Transverse colon (tissue), 4 donors: ENCODE measurements at regions not wholly inside any gene's neighbourhood (a gene's known extent, or its start where the extent isn't known, plus 50 kb on each side); places are given as distances from the start of the nearest gene placed in this dataset.
A peak's percentile ranks its signal among the peaks of the same experiment; 100 is the strongest.
"Not testable (repeated sequence)": the region's sequence is repeated elsewhere in the genome, so short reads cannot be mapped to it uniquely, and the experiment has no call there.

Source experiments
- DNase-seq: peaks from one replicate; pipeline ENCODE4 v3.0.0-alpha.2; 2019
- H3K27ac ChIP-seq, 4 donors: fragments of 200-600 bp; sonication (generic); 2 replicates each; pipeline ENCODE4 v1.5.1; 2016 to 2018; ENCODE audit warnings: inconsistent platforms in 4 of 4
- H3K27me3 ChIP-seq: fragments of 200-600 bp; sonication (generic); 2 replicates; pipeline ENCODE4 v1.5.1; 2017; ENCODE audit warnings: inconsistent platforms
- H3K36me3 ChIP-seq, 4 donors: fragments of 200-600 bp; sonication (generic); 2 replicates each; pipeline ENCODE4 v1.5.1; 2017 to 2019; ENCODE audit warnings: inconsistent platforms in 4 of 4
- H3K4me1 ChIP-seq, 4 donors: fragments of 200-600 bp; sonication (generic); 2 replicates each; pipeline ENCODE4 v1.5.1; 2017 to 2020; ENCODE audit warnings: inconsistent platforms in 4 of 4
- H3K4me3 ChIP-seq, 4 donors: fragments of 200-600 bp; sonication (generic); 1 replicate in 1 of 4; 2 replicates in 3 of 4; pipeline versions ENCODE4 v1.5.1 to v1.6.1; 2017 to 2019; ENCODE audit warnings: inconsistent platforms in 4 of 4
- H3K9me3 ChIP-seq, 2 donors: fragments of 200-600 bp; sonication (generic); 2 replicates each; pipeline ENCODE4 v1.5.1; 2017 to 2019; ENCODE audit warnings: inconsistent platforms in 2 of 2
- EP300 ChIP-seq: sonication (generic); formaldehyde crosslinking; IDR thresholded peaks from one replicate; pipeline ENCODE4 v1.6.1; 2017; ENCODE audit warnings: antibody characterized with exemption, low read depth
- POLR2A ChIP-seq: fragments of 450-650 bp; IDR thresholded peaks from one replicate; pipeline ENCODE4 v1.6.1; 2016; ENCODE audit warnings: antibody characterized with exemption, mild to moderate bottlenecking, moderate library complexity
- POLR2AphosphoS5 ChIP-seq, 3 donors: sonication (generic); formaldehyde crosslinking; IDR thresholded peaks; one replicate each; pipeline ENCODE4 v1.6.1; 2016; ENCODE audit warnings: antibody characterized with exemption in 3 of 3
- WGBS, 2 donors: methylation state at CpG; one replicate each; pipeline ENCODE4 v1.1.5; 2018; ENCODE audit warnings: low coverage in 1 of 2; 5-methylcytosine and 5-hydroxymethylcytosine counted together
- in situ Hi-C, 4 donors: fragments of 200-750 bp; cut with MboI; loops; one replicate each; pipeline versions ENCODE4 v1.15.0 to v1.15.1; 2017; ENCODE audit warnings: low sequenced_read_pairs in 3 of 4, low pct_ligation_motif_present in 1 of 4, low pct_unique_long_range_greater_than_20kb in 1 of 4
- intact Hi-C: fragments of 100-400 bp; cut with DNase I; formaldehyde crosslinking; loops from one replicate; pipeline ENCODE4 v1.15.1; 2023; ENCODE audit warnings: low total_unique reads
- TF ChIP-seq, protein P1 (sequence below), 5 experiments: fragments of 200-600 bp in 3 of 5; fragments of 450-650 bp in 2 of 5; sonication (generic) in 3 of 5; IDR thresholded peaks; 1 replicate in 2 of 5; 2 replicates in 3 of 5; pipeline ENCODE4 v1.5.1; 2016 to 2017; ENCODE audit warnings: antibody characterized with exemption in 5 of 5, inconsistent platforms in 3 of 5, mild to moderate bottlenecking in 2 of 5, moderate library complexity in 1 of 5

GRCh38 chr12:14225064-14225463 lies 140.4 kb upstream of the ATF7IP start:
- no peaks in the 10 kb centered on the region for H3K36me3 ChIP-seq
- no peaks in the 10 kb centered on the region for H3K27me3 ChIP-seq
- no peak overlapping the region for H3K4me3 ChIP-seq
- intact Hi-C loops (no loop called here), in situ Hi-C loops (loop anchor here in 3 of 4 donors (25.0 kb wide), 2 partner anchors 387 to 437 kb away; no protein-coding TSS in a partner anchor)
- 86 to 90% methylated on average over 4 of the region's 4 CpGs for WGBS, 2 donors
- DNase-seq = no peak
- peaks cover 3% of the 10 kb centered on the region in 2 donors for H3K9me3 ChIP-seq
- no peak for TF ChIP-seq EP300
- no peak for TF ChIP-seq POLR2A
- TF ChIP-seq, protein P1, sequence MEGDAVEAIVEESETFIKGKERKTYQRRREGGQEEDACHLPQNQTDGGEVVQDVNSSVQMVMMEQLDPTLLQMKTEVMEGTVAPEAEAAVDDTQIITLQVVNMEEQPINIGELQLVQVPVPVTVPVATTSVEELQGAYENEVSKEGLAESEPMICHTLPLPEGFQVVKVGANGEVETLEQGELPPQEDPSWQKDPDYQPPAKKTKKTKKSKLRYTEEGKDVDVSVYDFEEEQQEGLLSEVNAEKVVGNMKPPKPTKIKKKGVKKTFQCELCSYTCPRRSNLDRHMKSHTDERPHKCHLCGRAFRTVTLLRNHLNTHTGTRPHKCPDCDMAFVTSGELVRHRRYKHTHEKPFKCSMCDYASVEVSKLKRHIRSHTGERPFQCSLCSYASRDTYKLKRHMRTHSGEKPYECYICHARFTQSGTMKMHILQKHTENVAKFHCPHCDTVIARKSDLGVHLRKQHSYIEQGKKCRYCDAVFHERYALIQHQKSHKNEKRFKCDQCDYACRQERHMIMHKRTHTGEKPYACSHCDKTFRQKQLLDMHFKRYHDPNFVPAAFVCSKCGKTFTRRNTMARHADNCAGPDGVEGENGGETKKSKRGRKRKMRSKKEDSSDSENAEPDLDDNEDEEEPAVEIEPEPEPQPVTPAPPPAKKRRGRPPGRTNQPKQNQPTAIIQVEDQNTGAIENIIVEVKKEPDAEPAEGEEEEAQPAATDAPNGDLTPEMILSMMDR (IDR thresholded peaks at IDR 0.05) = no peak
- no peak for TF ChIP-seq POLR2AphosphoS5 (IDR thresholded peaks at IDR 0.05)
- no peak overlapping the region for H3K27ac ChIP-seq
- H3K4me1 ChIP-seq = peaks cover 0 to under 1% (median 0%) of the 10 kb centered on the region in 4 donors

DNA sequence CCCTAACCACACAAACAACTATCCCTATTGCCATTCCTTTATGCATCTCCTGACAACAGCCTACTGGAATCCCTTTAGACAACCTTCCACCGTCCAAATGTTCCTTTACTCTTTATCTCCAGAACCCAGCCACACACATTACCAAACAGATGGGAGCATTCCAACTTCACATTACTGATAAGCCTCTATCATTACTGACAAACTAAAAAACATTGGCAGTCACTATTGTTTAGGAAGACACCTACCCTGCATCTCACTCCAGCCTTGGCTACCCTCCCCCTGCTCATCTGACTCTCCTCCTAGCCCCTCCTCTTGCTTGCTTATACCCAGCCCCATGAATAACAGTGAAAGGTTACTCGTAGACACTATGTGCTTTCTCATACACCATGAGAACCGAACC lies 130.3 kb upstream of the ATF7IP start:
- intact Hi-C loops (loop anchor here (10.0 kb wide), 1 partner anchor 390 kb away; no protein-coding TSS in a partner anchor), in situ Hi-C loops (loop anchor here (10.0 to 25.0 kb wide), 4 partner anchors 190 to 427 kb away; no protein-coding TSS in a partner anchor)
- H3K27me3 ChIP-seq, DNase-seq, H3K27ac ChIP-seq, H3K36me3 ChIP-seq, H3K4me1 ChIP-seq, H3K4me3 ChIP-seq: not testable (repeated sequence)
- WGBS, 2 donors = 54 to 59% methylated on average over 3 of the region's 3 CpGs
- H3K9me3 ChIP-seq = peaks cover 12 to 16% of the 10 kb centered on the region in 2 donors

GRCh38 chr12:14236641-14237040 lies 128.8 kb upstream of the ATF7IP start:
- H3K36me3 ChIP-seq, H3K9me3 ChIP-seq, DNase-seq, H3K4me3 ChIP-seq, H3K27ac ChIP-seq, H3K27me3 ChIP-seq, H3K4me1 ChIP-seq: not testable (repeated sequence)
- intact Hi-C loops (loop anchor here (10.0 kb wide), 1 partner anchor 388 kb away; no protein-coding TSS in a partner anchor), in situ Hi-C loops (loop anchor here (10.0 to 25.0 kb wide), 4 partner anchors 188 to 426 kb away; no protein-coding TSS in a partner anchor)
- WGBS, 2 donors = 91 to 92% methylated on average over 3 of the region's 3 CpGs

- Histone ChIP-seq H3K4me1 (peaks cover 0 to 8% (median 4%) of the 10 kb centered on the region in 4 donors), H3K27me3 (no peaks in the 10 kb centered on the region), H3K36me3 (no peaks in the 10 kb centered on the region), H3K4me3 (no peak overlapping the region), H3K27ac (no peak overlapping the region), H3K9me3 (peaks cover 13 to 15% of the 10 kb centered on the region in 2 donors)
- in situ Hi-C loops (loop anchor here (10.0 to 25.0 kb wide), 4 partner anchors 186 to 424 kb away; no protein-coding TSS in a partner anchor), intact Hi-C loops (loop anchor here (10.0 kb wide), 1 partner anchor 386 kb away; no protein-coding TSS in a partner anchor)
- no peak for TF ChIP-seq POLR2A
- TF ChIP-seq, protein P1 (IDR thresholded peaks at IDR 0.05) = peak; percentile 63 to 80 (median 71)
- DNase-seq = no peak
- 57 to 61% methylated on average over 8 of the region's 8 CpGs for WGBS, 2 donors
Observed at GRCh38 chr12:14238221-14238792, 127.2 kb upstream of the ATF7IP start.

DNA sequence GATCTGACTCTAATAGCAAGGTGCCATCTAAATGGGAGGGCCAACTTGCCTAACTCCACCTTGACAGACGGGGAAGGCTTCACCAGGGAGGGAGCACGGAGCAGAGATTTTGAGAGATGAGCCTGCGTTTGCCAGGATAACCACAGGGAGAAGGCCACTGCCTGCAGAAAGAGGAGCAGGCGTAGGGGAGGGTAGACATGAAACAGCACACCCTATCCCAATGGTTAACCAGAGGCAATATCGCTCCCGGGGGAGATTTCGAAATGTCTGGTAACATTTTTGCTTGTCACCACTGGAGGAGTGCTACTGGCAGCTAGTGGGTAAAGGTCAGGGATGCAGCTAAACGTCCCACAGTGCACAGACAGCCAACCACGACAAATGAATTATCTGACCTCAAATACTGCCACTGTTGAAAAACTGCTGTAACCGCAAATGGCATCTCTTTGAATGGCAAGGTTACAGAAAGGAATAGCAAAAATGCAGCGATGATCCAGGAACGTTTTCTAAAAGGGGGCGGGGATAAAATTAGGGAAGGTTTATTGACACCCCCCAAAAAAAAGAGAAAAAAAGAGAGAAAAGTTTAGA lies 126.0 kb upstream of the ATF7IP start:
- Histone ChIP-seq H3K4me3 (no peak overlapping the region), H3K4me1 (peaks cover 0 to 8% (median 4%) of the 10 kb centered on the region in 4 donors), H3K36me3 (no peaks in the 10 kb centered on the region), H3K27me3 (no peaks in the 10 kb centered on the region), H3K27ac (peak overlapping the region; percentile 28 to 54 (median 38)), H3K9me3 (peaks cover 16 to 24% of the 10 kb centered on the region in 2 donors)
- TF ChIP-seq, protein P1 (IDR thresholded peaks at IDR 0.05) = no peak
- TF ChIP-seq EP300 (no peak), POLR2AphosphoS5 (IDR thresholded peaks at IDR 0.05) (no peak), POLR2A (no peak)
- in situ Hi-C loops = loop anchor here (10.0 to 25.0 kb wide), 4 partner anchors 185 to 423 kb away; no protein-coding TSS in a partner anchor
- DNase-seq = no peak
- intact Hi-C loops = loop anchor here (10.0 kb wide), 1 partner anchor 385 kb away; no protein-coding TSS in a partner anchor
- WGBS, 2 donors = 53 to 58% methylated on average over 5 to 13 of the region's 13 CpGs
